SK-N-SH (cell line): ENCODE measurements at regions not wholly inside any gene's neighbourhood (a gene's known extent, or its start where the extent isn't known, plus 50 kb on each side); places are given as distances from the start of the nearest gene placed in this dataset.

Experiments
- CTCF ChIP-seq: fragments of 200-600 bp; sonication (generic); IDR thresholded peaks from 2 replicates; pipeline ENCODE4 v1.6.1; 2017; ENCODE audit warnings: antibody characterized with exemption, mild to moderate bottlenecking, moderate library complexity
- EZH2phosphoT487 ChIP-seq: fragments of 200-600 bp; sonication (generic); IDR thresholded peaks from 2 replicates; pipeline ENCODE4 v1.6.1; 2017; ENCODE audit warnings: low read depth, mixed run types, mild to moderate bottlenecking, antibody characterized with exemption, moderate library complexity, borderline replicate concordance
- MXI1 ChIP-seq: IDR thresholded peaks from 2 replicates; pipeline ENCODE4 v1.6.1; 2012; ENCODE audit warnings: mild to moderate bottlenecking, low read depth, low read length, improper control_type of control experiment
- POLR2AphosphoS5 ChIP-seq: IDR thresholded peaks from 2 replicates; pipeline ENCODE4 v1.6.1; 2012; ENCODE audit warnings: low read depth, low read length
- RAD21 ChIP-seq: IDR thresholded peaks from 2 replicates; pipeline ENCODE4 v1.6.1; 2012; ENCODE audit warnings: mild to moderate bottlenecking, low read length
- REST ChIP-seq: IDR thresholded peaks from 2 replicates; pipeline ENCODE4 v1.6.1; 2012; ENCODE audit warnings: mild to moderate bottlenecking, low read depth, low read length, moderate library complexity
- RXRA ChIP-seq: IDR thresholded peaks from 2 replicates; pipeline ENCODE4 v1.4.0; 2012; ENCODE audit warnings: low read depth, mild to moderate bottlenecking, borderline replicate concordance
- SMC3 ChIP-seq: IDR thresholded peaks from 2 replicates; pipeline ENCODE4 v1.6.1; 2012; ENCODE audit warnings: low read depth, low read length, improper control_type of control experiment
- TEAD4 ChIP-seq: IDR thresholded peaks from 2 replicates; pipeline ENCODE4 v1.4.0; 2012; ENCODE audit warnings: mild to moderate bottlenecking, borderline replicate concordance; ENCODE audit not compliant: insufficient read depth
- USF1 ChIP-seq: IDR thresholded peaks from 2 replicates; pipeline ENCODE4 v1.4.0; 2012; ENCODE audit warnings: low read depth, borderline replicate concordance

- TF ChIP-seq CTCF (no peak), RAD21 (no peak), POLR2AphosphoS5 (no peak), USF1 (no peak), EZH2phosphoT487 (no peak), SMC3 (no peak), TEAD4 (no peak), RXRA (no peak), MXI1 (no peak), REST (no peak)
Observed at GRCh38 chr11:111010391-111011274, 234.9 kb upstream of the POU2AF2 start.
